GM12892 (cell line): ENCODE measurements at regions not wholly inside any gene's neighbourhood (a gene's known extent, or its start where the extent isn't known, plus 50 kb on each side); places are given as distances from the start of the nearest gene placed in this dataset.

Experiments
- DNase-seq: peaks from one replicate; pipeline ENCODE4 v3.0.0; 2011; ENCODE audit not compliant: insufficient read length
- FAIRE-seq: peaks from 2 replicates; lab custom pipeline; 2011; peaks lifted over from hg19 to GRCh38; lab: Jason Lieb, UNC
- POLR2A ChIP-seq: IDR thresholded peaks from 2 replicates; pipeline ENCODE4 v1.6.1; 2011; ENCODE audit warnings: low read depth, low read length, control low read depth
- POLR2AphosphoS5 ChIP-seq: IDR thresholded peaks from 2 replicates; pipeline ENCODE4 v1.6.1; 2011; ENCODE audit warnings: low read depth, low read length, control low read depth
- TAF1 ChIP-seq: IDR thresholded peaks from 2 replicates; pipeline ENCODE4 v1.6.1; 2011; ENCODE audit warnings: low read depth, mild to moderate bottlenecking, control low read depth, low read length, borderline replicate concordance

GRCh38 chr12:17802657-17803641 is 287.0 kb downstream of the RERGL start:
- DNase-seq (no peak), FAIRE-seq (no peak)
- TF ChIP-seq POLR2AphosphoS5: no peak
- TF ChIP-seq POLR2A: no peak
- no peak for TF ChIP-seq TAF1

- FAIRE-seq (peak; percentile 17), DNase-seq (no peak)
- TF ChIP-seq TAF1 (no peak), POLR2A (no peak), POLR2AphosphoS5 (no peak)
Measured at GRCh38 chr12:17793854-17794253, 296.1 kb downstream of the RERGL start.

GRCh38 chr12:17778242-17778641 is 311.8 kb downstream of the RERGL start:
- TF ChIP-seq TAF1: no peak
- no peak for TF ChIP-seq POLR2AphosphoS5
- no peak for DNase-seq
- no peak for FAIRE-seq

- no peak for DNase-seq
- FAIRE-seq: no peak
- TF ChIP-seq TAF1 (no peak), POLR2AphosphoS5 (no peak), POLR2A (no peak)
Measured at GRCh38 chr12:17763366-17763765, 326.6 kb downstream of the RERGL start.

- DNase-seq (no peak), FAIRE-seq (no peak)
- TF ChIP-seq POLR2AphosphoS5: no peak
- TF ChIP-seq POLR2A: no peak
- TF ChIP-seq TAF1: no peak
Measured at GRCh38 chr12:17759982-17760381, 330.0 kb downstream of the RERGL start.
